GM10266 (cell line): ENCODE measurements at regions not wholly inside any gene's neighbourhood (a gene's known extent, or its start where the extent isn't known, plus 50 kb on each side); places are given as distances from the start of the nearest gene placed in this dataset.

Experiments
- DNase-seq: peaks from one replicate; pipeline ENCODE4 v3.0.0; 2012; ENCODE audit errors: extremely low spot score
- TF ChIP-seq, protein P1 (sequence below): IDR thresholded peaks from 2 replicates; pipeline ENCODE4 v1.5.1; 2012; ENCODE audit warnings: mild to moderate bottlenecking, low read depth; ENCODE audit not compliant: control insufficient read depth, insufficient read depth; ENCODE audit errors: missing control alignments

DNA sequence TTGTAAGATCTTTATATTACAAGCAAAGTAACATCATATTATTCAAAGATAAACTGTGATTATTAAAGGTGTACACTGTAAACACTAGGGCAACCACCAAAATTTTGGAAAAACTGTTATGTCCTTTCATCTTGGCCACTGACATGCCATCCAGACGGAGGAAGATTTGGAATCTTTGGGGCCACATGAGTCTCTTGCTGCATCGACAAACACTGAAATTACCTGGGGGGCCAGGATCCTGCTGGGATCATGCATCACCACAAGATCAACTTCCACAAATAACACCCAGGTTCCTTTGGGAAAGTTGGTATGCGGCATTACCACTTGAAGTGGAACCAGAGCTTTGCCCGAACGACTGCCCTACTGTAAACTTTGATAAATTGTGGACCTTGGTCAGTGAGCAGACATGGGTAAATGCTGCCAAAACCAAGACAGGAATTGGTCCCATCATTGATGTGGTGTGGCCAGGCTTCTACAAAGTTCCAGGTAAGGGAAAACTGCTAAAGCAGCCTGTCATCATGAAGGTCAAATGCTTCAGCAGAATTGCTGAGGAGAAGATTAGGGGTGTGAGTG is 110.6 kb upstream of the UXS1 start:
- TF ChIP-seq, protein P1, sequence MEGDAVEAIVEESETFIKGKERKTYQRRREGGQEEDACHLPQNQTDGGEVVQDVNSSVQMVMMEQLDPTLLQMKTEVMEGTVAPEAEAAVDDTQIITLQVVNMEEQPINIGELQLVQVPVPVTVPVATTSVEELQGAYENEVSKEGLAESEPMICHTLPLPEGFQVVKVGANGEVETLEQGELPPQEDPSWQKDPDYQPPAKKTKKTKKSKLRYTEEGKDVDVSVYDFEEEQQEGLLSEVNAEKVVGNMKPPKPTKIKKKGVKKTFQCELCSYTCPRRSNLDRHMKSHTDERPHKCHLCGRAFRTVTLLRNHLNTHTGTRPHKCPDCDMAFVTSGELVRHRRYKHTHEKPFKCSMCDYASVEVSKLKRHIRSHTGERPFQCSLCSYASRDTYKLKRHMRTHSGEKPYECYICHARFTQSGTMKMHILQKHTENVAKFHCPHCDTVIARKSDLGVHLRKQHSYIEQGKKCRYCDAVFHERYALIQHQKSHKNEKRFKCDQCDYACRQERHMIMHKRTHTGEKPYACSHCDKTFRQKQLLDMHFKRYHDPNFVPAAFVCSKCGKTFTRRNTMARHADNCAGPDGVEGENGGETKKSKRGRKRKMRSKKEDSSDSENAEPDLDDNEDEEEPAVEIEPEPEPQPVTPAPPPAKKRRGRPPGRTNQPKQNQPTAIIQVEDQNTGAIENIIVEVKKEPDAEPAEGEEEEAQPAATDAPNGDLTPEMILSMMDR = no peak
- no peak for DNase-seq

DNA sequence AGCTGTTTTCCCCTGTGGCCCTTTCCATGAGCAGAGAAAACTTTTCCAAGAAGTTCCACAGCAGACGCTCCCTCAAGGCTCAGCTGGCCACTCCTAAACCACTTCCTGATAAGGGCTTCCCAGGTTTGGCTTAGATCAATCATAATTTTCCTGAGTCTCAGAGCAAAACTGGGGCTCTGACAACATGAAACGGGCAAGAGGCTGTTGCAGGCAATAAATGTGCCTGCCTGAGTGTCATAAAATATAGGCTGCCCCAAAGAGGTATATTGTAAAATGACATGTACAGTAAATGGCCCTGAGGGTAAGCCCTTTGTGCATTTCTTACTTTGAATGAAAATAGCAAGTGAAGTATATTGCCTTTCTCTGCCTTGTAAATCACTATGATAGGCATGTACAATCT is 105.6 kb upstream of the UXS1 start:
- TF ChIP-seq, protein P1 = no peak
- no peak for DNase-seq

DNA sequence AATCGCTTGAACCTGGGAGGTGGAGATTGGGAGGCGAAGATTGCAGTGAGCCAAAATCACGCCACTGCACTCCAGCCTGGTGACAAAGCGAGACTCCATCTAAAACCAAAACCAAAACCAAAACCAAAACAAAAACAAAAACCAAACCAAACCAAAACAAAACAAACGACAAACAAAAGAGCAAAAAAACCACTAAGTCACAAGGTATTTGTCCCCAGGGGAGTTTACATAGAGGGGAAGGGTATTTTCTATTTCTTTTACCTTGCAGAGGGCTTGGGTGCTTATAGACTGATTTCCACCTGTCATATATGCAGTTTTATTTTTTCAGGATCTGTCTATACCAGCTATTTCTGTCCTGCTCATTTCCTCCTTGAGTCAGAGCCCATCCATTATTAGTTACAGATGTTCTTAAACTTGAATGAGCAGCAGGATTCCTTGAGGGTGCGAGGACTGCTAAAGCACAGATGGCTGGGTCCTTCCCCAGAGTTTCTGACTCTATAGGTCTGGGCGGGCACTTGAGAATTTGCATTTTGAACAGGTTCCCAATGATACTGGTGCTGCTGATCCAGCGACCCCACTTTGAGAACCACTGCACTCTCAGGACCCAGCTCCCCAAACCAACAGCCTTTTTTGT is 102.2 kb upstream of the UXS1 start:
- no peak for DNase-seq
- TF ChIP-seq, protein P1 = no peak

DNA sequence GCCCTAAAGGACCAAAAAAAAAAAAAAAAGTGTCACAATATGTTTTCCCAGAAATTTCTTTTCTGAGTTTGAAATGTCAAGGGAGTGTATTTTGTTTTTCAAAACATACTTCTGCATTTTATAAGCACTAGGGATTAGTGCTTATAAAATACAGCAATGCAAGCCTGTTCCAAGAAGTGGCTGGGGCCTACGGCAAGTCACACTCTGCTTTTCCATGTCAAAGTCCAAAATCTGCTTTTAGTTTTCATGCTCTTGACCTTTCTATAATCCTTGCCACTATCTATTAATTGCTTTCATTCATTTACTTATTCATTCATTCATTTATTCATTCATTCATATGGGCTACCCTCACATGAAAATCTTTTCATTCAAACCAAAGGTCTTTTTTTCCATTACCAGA is 100.1 kb upstream of the UXS1 start:
- TF ChIP-seq, protein P1 = no peak
- DNase-seq = no peak

DNA sequence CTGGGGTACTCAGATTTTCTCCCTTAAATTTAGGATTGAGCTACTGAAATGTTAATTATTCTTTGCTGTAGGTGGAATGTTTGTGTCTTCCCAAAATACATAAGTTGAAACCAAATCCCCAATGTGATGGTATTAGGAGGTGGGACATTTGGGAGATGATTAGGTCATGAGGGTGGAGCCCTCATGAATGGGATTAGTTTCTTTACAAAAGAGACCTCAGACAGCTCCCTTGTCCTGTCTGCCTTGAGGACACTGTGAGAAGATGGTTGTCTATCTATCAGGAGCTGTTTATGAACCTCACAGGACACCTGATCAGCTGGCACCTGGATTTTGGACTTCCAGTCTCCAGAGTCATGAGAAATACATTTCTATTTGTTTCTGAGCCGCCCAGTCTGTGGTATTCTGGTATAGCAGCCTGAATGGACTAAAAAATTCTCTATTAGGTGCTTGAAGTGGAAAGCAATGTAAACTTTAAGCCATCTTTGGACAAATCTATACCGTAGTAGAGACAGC is 99.2 kb upstream of the UXS1 start:
- TF ChIP-seq, protein P1 = no peak
- DNase-seq = no peak

DNA sequence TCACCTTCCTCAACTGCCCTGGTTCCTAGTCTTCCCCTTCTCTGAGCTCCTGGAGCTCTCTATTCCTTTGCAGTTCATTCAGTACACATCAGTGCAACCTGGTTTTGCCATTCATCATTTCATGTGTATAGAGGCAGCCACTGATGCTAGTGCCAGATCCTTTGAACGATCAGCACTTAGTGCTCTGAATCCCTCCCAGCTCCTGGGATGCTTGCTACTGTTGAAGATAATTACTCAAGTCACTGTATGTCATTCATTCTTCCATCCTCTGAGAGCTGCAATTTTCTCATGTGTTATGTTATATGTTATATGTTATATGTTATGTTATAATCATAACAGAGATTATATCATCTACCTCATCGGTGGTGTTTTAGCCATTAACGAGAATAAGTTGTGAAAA is 98.5 kb upstream of the UXS1 start:
- TF ChIP-seq, protein P1 = no peak
- no peak for DNase-seq

DNA sequence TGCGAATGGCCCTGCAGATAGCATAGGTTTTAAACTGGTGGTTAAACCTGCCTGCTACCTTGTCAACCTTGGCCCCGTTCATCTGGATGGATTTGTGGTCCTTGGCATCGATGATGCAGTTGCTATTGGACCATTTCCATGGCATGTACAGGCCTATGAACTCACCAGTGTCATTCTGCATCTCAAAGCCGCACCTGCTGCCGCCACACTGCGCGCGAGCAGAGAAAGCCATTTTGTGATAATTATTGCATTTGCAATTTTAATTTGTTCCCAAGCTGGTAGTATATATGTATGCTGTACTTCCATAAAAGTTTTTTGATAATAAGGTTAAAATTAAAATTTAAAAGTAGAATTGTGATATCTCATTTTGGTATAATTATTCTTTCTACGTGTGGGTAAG is 94.8 kb upstream of the UXS1 start:
- no peak for DNase-seq
- TF ChIP-seq, protein P1 = no peak
